Smooth muscle cell (in vitro differentiated cells): ENCODE measurements at regions not wholly inside any gene's neighbourhood (a gene's known extent, or its start where the extent isn't known, plus 50 kb on each side); places are given as distances from the start of the nearest gene placed in this dataset.

Experiments used
- DNase-seq: peaks from one replicate; lab custom pipeline; 2025; ENCODE audit not compliant: unreplicated experiment; lab: John Stamatoyannopoulos, UW
- H2AFZ ChIP-seq: fragments of 200-600 bp; sonication (generic); 2 replicates; pipeline ENCODE4 v1.6.0; 2016; ENCODE audit warnings: antibody characterized with exemption, low read depth, mild to moderate bottlenecking
- H3F3A ChIP-seq: fragments of 200-600 bp; sonication (generic); 2 replicates; pipeline ENCODE4 v1.6.0; 2017; ENCODE audit warnings: antibody characterized with exemption, low read depth
- H3K27ac ChIP-seq: fragments of 200-600 bp; sonication (generic); 2 replicates; pipeline ENCODE4 v1.5.1; 2016; ENCODE audit warnings: low read depth, mild to moderate bottlenecking
- H3K27me3 ChIP-seq: fragments of 200-600 bp; sonication (generic); 2 replicates; pipeline ENCODE4 v1.6.1; 2016; ENCODE audit warnings: low read depth, mild to moderate bottlenecking
- H3K36me3 ChIP-seq: fragments of 200-600 bp; sonication (generic); 2 replicates; pipeline ENCODE4 v1.5.1; 2016; ENCODE audit warnings: low read depth
- H3K4me1 ChIP-seq: fragments of 200-600 bp; sonication (generic); 2 replicates; pipeline ENCODE4 v1.5.1; 2016; ENCODE audit warnings: low read depth
- H3K4me2 ChIP-seq: fragments of 200-600 bp; sonication (generic); 2 replicates; pipeline ENCODE4 v1.6.0; 2016; ENCODE audit warnings: mild to moderate bottlenecking
- H3K4me3 ChIP-seq: fragments of 200-600 bp; sonication (generic); 2 replicates; pipeline ENCODE4 v1.5.1; 2016; ENCODE audit warnings: mild to moderate bottlenecking
- H3K79me2 ChIP-seq: fragments of 200-600 bp; sonication (generic); 2 replicates; pipeline ENCODE4 v1.6.0; 2016; ENCODE audit warnings: low read depth, mild to moderate bottlenecking
- H3K9ac ChIP-seq: fragments of 200-600 bp; sonication (generic); 2 replicates; pipeline ENCODE4 v1.6.0; 2016; ENCODE audit warnings: low read depth
- H3K9me3 ChIP-seq: fragments of 200-600 bp; sonication (generic); replicated peaks from 2 replicates; pipeline ENCODE4 v1.5.1; 2016; ENCODE audit warnings: low read depth
- H4K20me1 ChIP-seq: fragments of 200-600 bp; sonication (generic); 2 replicates; pipeline ENCODE4 v1.6.0; 2016; ENCODE audit warnings: low read depth
- CTCF ChIP-seq: fragments of 200-600 bp; sonication (generic); IDR thresholded peaks from 2 replicates; pipeline ENCODE4 v1.5.1; 2017; ENCODE audit warnings: borderline replicate concordance, mild to moderate bottlenecking, antibody characterized with exemption; ENCODE audit not compliant: insufficient read depth, poor library complexity, severe bottlenecking
- WGBS: methylation state at CpG from one replicate; pipeline ENCODE4 v1.1.7; 2016; ENCODE audit warnings: low lambda C conversion rate; 5-methylcytosine and 5-hydroxymethylcytosine counted together

- Histone ChIP-seq H3K79me2 (no peaks in the 10 kb centered on the region), H3F3A (peaks cover 8% of the 10 kb centered on the region), H3K4me3 (no peak overlapping the region), H3K9me3 (no peaks in the 10 kb centered on the region), H3K9ac (no peak overlapping the region), H4K20me1 (no peaks in the 10 kb centered on the region), H3K36me3 (no peaks in the 10 kb centered on the region), H3K27ac (peak overlapping the region; percentile 85), H2AFZ (no peak overlapping the region), H3K4me1 (peaks cover 25% of the 10 kb centered on the region), H3K4me2 (peak overlapping the region; percentile 68), H3K27me3 (no peaks in the 10 kb centered on the region)
- TF ChIP-seq CTCF: no peak
- peak; percentile 7 for DNase-seq
- WGBS: 7% methylated on average over 5 of the region's 5 CpGs
Measured at GRCh38 chr14:58749066-58749669, 111.4 kb downstream of the DACT1 start.

GRCh38 chr14:58750321-58751269, 112.8 kb downstream of the DACT1 start:
- TF ChIP-seq CTCF: no peak
- H2AFZ ChIP-seq: no peak overlapping the region
- 84% methylated on average over 9 of the region's 9 CpGs for WGBS

DNA sequence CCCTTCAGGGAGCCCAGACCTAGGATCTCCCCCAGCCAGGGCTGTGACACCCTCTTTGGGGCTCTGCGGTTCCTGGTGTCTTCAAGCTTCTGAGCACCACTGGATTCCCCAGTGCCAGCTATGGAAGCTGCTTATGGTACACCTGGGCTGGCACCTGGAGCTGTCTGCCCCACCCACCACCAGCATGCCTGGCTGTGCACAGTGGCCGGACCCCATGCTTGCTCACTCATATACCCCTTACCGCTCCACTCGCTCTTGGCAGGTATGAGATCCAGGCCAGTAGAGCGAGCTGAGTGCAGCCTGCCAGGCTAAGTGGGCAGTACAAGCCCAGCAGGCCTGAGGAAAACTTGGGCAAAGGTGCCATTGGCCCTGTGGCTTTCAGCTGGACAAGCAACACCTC, 114.0 kb downstream of the DACT1 start:
- H3F3A ChIP-seq: peaks cover 4% of the 10 kb centered on the region
- no peak overlapping the region for H3K4me3 ChIP-seq
- no peaks in the 10 kb centered on the region for H3K79me2 ChIP-seq
- H3K4me2 ChIP-seq: no peak overlapping the region
- H3K27ac ChIP-seq: no peak overlapping the region
- H3K27me3 ChIP-seq: no peaks in the 10 kb centered on the region
- peaks cover 27% of the 10 kb centered on the region for H3K4me1 ChIP-seq
- no peak for TF ChIP-seq CTCF
- no peaks in the 10 kb centered on the region for H3K36me3 ChIP-seq
- H3K9ac ChIP-seq: no peak overlapping the region
- no peak overlapping the region for H2AFZ ChIP-seq
- H4K20me1 ChIP-seq: no peaks in the 10 kb centered on the region
- no peak for DNase-seq
- WGBS: 98% methylated on average over 5 of the region's 5 CpGs
- no peaks in the 10 kb centered on the region for H3K9me3 ChIP-seq

More at GRCh38 chr14:58750321-58751269, 112.8 kb downstream of the DACT1 start:
- no peak overlapping the region for H3K4me3 ChIP-seq
- peak overlapping the region; percentile 68 for H3K4me2 ChIP-seq
- no peaks in the 10 kb centered on the region for H3K36me3 ChIP-seq
- H3K9me3 ChIP-seq: no peaks in the 10 kb centered on the region
- peaks cover 8% of the 10 kb centered on the region for H3F3A ChIP-seq
- H3K27ac ChIP-seq: peak overlapping the region; percentile 85
- no peaks in the 10 kb centered on the region for H3K27me3 ChIP-seq
- H3K9ac ChIP-seq: no peak overlapping the region
- no peaks in the 10 kb centered on the region for H4K20me1 ChIP-seq
- H3K4me1 ChIP-seq: peaks cover 35% of the 10 kb centered on the region
- DNase-seq: no peak
- H3K79me2 ChIP-seq: no peaks in the 10 kb centered on the region
